ENCODE measurements at regions not wholly inside any gene's neighbourhood (a gene's known extent, or its start where the extent isn't known, plus 50 kb on each side); places are given as distances from the start of the nearest gene placed in this dataset.
A peak's percentile ranks its signal among the peaks of the same experiment; 100 is the strongest.

GRCh38 chr11:112783945-112784322 is 177.3 kb upstream of the NCAM1 start:
- DNase-seq (ENCODE audit: low spot score) = no peak

GRCh38 chr11:112784323-112785073 is 176.7 kb upstream of the NCAM1 start:
- DNase-seq (ENCODE audit: low spot score) = no peak

- no peak for DNase-seq (ENCODE audit: low spot score)
Observed at GRCh38 chr11:112785149-112785548, 176.1 kb upstream of the NCAM1 start.

- no peak for DNase-seq (ENCODE audit: low spot score)
Observed at GRCh38 chr11:112785719-112786118, 175.5 kb upstream of the NCAM1 start.

GRCh38 chr11:112786196-112786595 is 175.0 kb upstream of the NCAM1 start:
- DNase-seq (ENCODE audit: low spot score) = no peak

GRCh38 chr11:112786886-112787530 is 174.2 kb upstream of the NCAM1 start:
- no peak for DNase-seq (ENCODE audit: low spot score)

- no peak for DNase-seq (ENCODE audit: low spot score)
Observed at GRCh38 chr11:112789481-112789880, 171.7 kb upstream of the NCAM1 start.

- no peak for DNase-seq (ENCODE audit: low spot score)
Observed at GRCh38 chr11:112790286-112790685, 170.9 kb upstream of the NCAM1 start.

GRCh38 chr11:112792070-112792469 is 169.2 kb upstream of the NCAM1 start:
- no peak for DNase-seq (ENCODE audit: low spot score)

- no peak for DNase-seq (ENCODE audit: low spot score)
Observed at GRCh38 chr11:112793416-112793815, 167.8 kb upstream of the NCAM1 start.

- DNase-seq (ENCODE audit: low spot score) = no peak
Observed at GRCh38 chr11:112794331-112794846, 166.8 kb upstream of the NCAM1 start.

- peak; percentile 68 for DNase-seq (ENCODE audit: low spot score)
Observed at GRCh38 chr11:112795142-112795815, 165.9 kb upstream of the NCAM1 start.

GRCh38 chr11:112795911-112796649 is 165.1 kb upstream of the NCAM1 start:
- no peak for DNase-seq (ENCODE audit: low spot score)

- DNase-seq (ENCODE audit: low spot score) = no peak
Observed at GRCh38 chr11:112797092-112797491, 164.1 kb upstream of the NCAM1 start.

- DNase-seq (ENCODE audit: low spot score) = peak; percentile 24
Observed at GRCh38 chr11:112797648-112798293, 163.4 kb upstream of the NCAM1 start.

- DNase-seq (ENCODE audit: low spot score) = no peak
Observed at GRCh38 chr11:112801025-112801816, 160.0 kb upstream of the NCAM1 start.

GRCh38 chr11:112801817-112802088 is 159.5 kb upstream of the NCAM1 start:
- no peak for DNase-seq (ENCODE audit: low spot score)

- DNase-seq (ENCODE audit: low spot score) = no peak
Observed at GRCh38 chr11:112805658-112806057, 155.6 kb upstream of the NCAM1 start.

- no peak for DNase-seq (ENCODE audit: low spot score)
Observed at GRCh38 chr11:112806256-112806655, 155.0 kb upstream of the NCAM1 start.

GRCh38 chr11:112806876-112807275 is 154.3 kb upstream of the NCAM1 start:
- DNase-seq (ENCODE audit: low spot score) = no peak

- DNase-seq (ENCODE audit: low spot score) = no peak
Observed at GRCh38 chr11:112809429-112809828, 151.8 kb upstream of the NCAM1 start.
